Activated naive CD4-positive, alpha-beta T cell treated with anti-CD3 and anti-CD28 coated beads, Interleukin-2, amount 50 U/mL, for 16 hours (primary cell): ENCODE measurements at regions not wholly inside any gene's neighbourhood (a gene's known extent, or its start where the extent isn't known, plus 50 kb on each side); places are given as distances from the start of the nearest gene placed in this dataset.

Experiments used
- DNase-seq: peaks from one replicate; pipeline ENCODE4 v3.0.0-alpha.2; 2020

- no peak for DNase-seq
Measured at GRCh38 chr5:52504584-52505240, 283.0 kb upstream of the ITGA1 start.

- DNase-seq, result no peak
Measured at GRCh38 chr5:52517667-52518066, 270.0 kb upstream of the ITGA1 start.

- DNase-seq, result no peak
Measured at GRCh38 chr5:52520171-52520570, 267.5 kb upstream of the ITGA1 start.

- DNase-seq, result no peak
Measured at GRCh38 chr5:52521236-52521635, 266.5 kb upstream of the ITGA1 start.

- no peak for DNase-seq
Measured at GRCh38 chr5:52523701-52524100, 264.0 kb upstream of the ITGA1 start.

GRCh38 chr5:52531105-52531504 is 256.6 kb upstream of the ITGA1 start:
- DNase-seq, result no peak

GRCh38 chr5:52543594-52543993 is 244.1 kb upstream of the ITGA1 start:
- DNase-seq, result no peak

GRCh38 chr5:52544738-52545137 is 243.0 kb upstream of the ITGA1 start:
- DNase-seq, result no peak

- DNase-seq, result no peak
Measured at GRCh38 chr5:52554293-52554692, 233.4 kb upstream of the ITGA1 start.

DNA sequence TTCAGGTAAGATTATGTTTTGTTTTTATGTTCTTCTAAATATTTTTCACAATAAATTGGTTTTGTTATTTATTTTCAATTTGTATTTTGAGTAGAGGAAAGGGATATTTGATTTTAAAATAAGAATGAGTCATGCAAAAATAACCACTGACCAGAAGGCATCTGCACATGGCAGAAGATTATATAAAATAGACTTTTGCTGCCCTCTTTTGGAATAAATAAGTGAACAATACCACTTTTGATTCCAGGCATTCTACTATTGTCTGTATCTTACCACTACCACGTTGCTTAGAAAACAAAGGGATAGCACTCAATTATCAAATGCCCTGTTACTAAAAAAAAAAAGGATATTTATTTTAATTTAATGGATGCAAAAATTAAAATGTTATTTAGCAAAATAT is 227.3 kb upstream of the ITGA1 start:
- no peak for DNase-seq

DNA sequence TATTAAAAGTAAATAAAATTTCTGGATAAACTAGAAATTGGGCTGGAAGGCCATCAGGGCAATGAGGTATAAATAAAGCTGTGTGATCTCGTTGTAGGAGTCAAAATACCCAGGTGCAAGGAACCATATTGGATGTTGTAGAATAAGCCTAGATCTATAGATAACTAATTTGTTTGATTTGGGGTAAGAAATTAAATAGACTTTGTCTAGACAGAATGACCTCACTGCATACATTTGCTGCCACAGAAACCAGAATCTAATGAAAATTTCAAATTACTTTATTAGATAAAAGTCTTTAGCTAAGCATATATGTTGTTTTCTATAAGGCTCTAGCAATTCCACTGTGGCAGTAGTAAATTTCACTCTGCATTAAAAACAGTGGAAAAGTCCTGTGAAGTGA is 225.2 kb upstream of the ITGA1 start:
- DNase-seq, result no peak

GRCh38 chr5:52564587-52564986 is 223.1 kb upstream of the ITGA1 start:
- no peak for DNase-seq

DNA sequence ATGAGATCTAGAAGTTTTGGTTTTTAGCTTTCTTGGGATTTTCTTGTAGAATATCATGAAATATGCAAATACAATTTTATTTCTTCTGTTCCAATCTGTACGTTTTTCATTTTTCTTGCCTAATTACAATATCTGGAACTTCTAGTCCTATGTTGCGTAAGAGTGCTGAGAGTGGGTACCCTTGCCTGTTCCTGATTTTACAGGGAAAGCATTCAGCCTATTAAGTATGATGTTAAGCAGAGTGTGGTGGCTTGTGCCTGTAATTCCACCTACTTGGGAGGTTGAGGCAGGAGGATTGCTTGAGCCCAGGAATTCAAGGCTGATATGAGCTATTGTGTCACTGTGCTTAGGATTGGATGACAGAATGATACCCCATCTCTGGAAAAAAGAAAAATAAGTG is 210.2 kb upstream of the ITGA1 start:
- DNase-seq, result no peak

- no peak for DNase-seq
Measured at GRCh38 chr5:52579391-52579790, 208.3 kb upstream of the ITGA1 start.

- no peak for DNase-seq
Measured at GRCh38 chr5:52580921-52581320, 206.8 kb upstream of the ITGA1 start.

- DNase-seq, result no peak
Measured at GRCh38 chr5:52582313-52582712, 205.4 kb upstream of the ITGA1 start.

GRCh38 chr5:52587131-52587530 is 200.6 kb upstream of the ITGA1 start:
- DNase-seq, result no peak

DNA sequence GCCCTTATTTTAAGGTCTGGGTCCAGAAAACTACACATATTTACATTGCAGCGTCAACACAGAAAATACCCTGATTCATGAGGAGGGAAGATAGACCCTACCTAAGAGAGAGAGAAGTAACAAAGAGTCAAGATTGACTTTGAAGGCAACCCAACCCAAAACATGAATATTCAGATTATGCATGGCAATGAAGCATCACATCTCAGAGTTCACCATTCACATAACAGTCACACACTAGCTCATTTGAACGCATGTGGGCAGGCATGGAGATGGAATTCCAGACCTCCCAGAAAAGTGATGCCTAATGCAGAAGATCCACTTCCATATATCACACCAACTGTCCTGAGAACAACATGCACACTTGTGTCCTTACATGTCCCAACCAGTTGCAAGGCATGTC is 190.1 kb upstream of the ITGA1 start:
- no peak for DNase-seq

GRCh38 chr5:52598968-52599367 is 188.7 kb upstream of the ITGA1 start:
- no peak for DNase-seq

- DNase-seq, result no peak
Measured at GRCh38 chr5:52603778-52604554, 183.8 kb upstream of the ITGA1 start.

DNA sequence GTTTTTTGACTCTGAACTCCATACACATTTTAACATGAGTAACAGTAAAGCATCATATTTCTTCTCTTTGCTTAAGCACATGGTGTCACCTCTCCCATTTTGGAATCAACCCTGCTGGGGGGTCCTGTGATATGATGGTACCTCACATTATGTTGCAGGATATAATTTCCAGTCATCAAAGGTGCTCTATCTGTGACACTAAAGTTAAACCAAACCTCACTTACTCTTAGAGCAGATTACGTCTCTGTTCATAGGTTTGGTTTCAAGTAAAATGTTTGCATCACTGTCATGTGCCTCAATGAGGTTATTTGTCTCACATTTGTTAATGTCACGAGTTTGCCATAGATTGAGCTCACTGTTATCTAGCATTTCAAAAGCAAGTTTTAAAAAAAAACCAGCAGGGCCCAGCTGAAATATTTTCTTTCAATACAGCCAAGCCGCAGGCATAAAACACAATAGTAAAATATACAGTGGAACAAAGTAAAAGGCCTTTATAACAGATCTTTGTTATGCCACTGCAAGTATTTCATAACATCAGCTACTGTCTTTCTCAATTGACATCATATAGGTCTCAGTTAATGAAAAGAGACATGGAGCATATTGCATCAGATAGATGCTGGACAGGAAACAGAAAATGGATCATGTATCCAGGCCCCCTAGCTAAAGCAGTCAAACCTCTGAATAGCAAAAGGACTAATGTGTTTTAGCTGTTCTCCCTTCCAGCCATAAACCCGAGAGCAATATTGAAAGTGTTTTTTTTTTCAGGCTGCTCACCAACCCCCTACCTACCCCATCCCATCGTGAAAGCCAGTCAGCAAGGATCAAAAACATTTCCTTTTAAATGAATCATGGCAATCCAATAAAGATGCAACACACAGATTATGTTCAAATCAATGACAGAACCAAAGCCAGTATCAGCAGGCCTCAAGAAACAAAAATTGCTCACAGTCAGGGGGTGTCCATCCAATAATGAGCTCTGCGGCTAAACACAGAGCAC is 182.1 kb upstream of the ITGA1 start:
- no peak for DNase-seq

DNA sequence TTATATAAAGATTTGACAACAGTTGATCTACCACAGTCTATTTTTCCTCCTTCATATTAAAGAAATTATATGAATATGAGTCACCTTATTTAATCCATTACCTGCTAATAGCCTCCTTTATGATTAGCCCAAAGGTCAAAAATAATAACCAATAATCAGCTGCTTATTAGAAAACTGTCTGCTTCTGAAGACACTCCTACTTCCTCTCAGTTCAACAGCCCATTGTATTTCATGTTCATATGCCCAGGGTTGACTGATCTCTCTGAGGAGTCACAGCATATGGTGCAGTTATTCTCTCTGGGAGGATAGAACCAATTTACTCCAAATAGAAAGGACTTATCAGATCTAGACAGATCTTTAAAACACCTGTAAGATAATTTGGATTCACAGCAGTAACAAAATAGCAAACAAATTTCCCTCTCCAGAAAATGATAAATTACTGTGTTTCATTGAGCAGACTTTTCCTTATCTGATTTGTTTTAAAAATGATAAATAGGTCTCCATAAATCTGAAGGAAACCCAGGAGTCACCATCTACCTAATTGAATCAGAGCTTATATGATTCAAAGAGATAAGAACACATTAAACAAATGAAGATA is 180.4 kb upstream of the ITGA1 start:
- DNase-seq, result no peak

- DNase-seq, result no peak
Measured at GRCh38 chr5:52620315-52620714, 167.4 kb upstream of the ITGA1 start.
